Nephron progenitor cell (in vitro differentiated cells): ENCODE measurements at regions not wholly inside any gene's neighbourhood (a gene's known extent, or its start where the extent isn't known, plus 50 kb on each side); places are given as distances from the start of the nearest gene placed in this dataset.

Experiments used
- DNase-seq: peaks from one replicate; pipeline ENCODE4 v3.0.0; 2021
- H3K27ac Mint-ChIP-seq: 2 replicates; pipeline ENCODE4 v1.8.0; 2021; ENCODE audit warnings: mild to moderate bottlenecking, moderate library complexity, mixed read lengths
- H3K27me3 Mint-ChIP-seq: 2 replicates; pipeline ENCODE4 v1.8.0; 2021; ENCODE audit warnings: mild to moderate bottlenecking, low read depth, mixed read lengths; ENCODE audit not compliant: poor library complexity
- H3K36me3 Mint-ChIP-seq: 2 replicates; pipeline ENCODE4 v1.8.0; 2021; ENCODE audit warnings: low read depth, mixed read lengths
- H3K4me1 Mint-ChIP-seq: 2 replicates; pipeline ENCODE4 v1.8.0; 2021; ENCODE audit warnings: mixed read lengths
- H3K4me3 Mint-ChIP-seq: 2 replicates; pipeline ENCODE4 v1.8.0; 2021; ENCODE audit warnings: mild to moderate bottlenecking, moderate library complexity, mixed read lengths
- H3K9me3 Mint-ChIP-seq: 2 replicates; pipeline ENCODE4 v1.8.0; 2021; ENCODE audit warnings: mild to moderate bottlenecking, moderate library complexity, mixed read lengths
- CTCF ChIP-seq: fragments of 200-600 bp; sonication (generic); IDR thresholded peaks from 2 replicates; pipeline ENCODE4 v1.5.0; 2021; ENCODE audit warnings: antibody characterized with exemption

DNA sequence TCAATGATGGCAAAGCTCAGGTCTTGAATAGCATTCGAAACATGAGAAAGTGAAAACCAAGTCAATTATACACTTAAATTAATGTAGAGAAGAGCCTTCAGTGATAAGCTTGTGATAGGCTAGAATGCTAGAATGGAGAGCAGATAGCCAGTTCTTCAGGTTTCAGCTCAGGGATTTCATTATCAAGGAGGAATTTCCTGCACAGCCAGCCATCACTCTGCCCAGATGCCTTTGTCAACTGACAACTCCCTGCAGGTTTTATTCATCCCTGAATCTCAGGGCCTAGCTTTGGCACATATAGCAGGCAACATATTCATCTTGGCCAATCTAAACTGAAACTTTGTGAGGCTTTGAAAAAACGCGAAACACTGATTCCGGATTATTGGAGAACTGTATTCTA lies 199.3 kb upstream of the CDH6 start:
- TF ChIP-seq CTCF: no peak
- Mint-ChIP-seq H3K4me1 (peaks cover 5% of the 10 kb centered on the region), H3K27ac (no peak overlapping the region), H3K27me3 (no peaks in the 10 kb centered on the region), H3K4me3 (no peak overlapping the region), H3K9me3 (peaks cover 10% of the 10 kb centered on the region), H3K36me3 (no peaks in the 10 kb centered on the region)
- no peak for DNase-seq

DNA sequence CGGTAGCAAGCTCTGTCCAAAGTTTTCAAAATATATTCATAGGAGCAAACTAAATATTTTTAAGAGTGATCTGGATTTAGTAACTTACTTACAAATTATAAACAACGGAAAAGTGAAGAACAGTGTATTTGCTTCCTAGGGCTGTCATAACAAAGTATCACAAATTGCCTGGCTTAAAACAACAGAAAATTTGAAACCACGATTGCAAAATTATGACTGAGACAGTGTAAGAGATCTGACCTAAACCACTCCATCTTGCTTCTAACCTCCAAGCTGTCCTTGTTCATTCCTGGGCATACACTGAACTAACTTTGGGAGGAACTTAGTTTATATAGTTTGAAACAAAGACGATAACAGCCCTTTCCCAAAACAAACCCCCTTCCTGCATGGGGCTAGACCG lies 202.0 kb upstream of the CDH6 start:
- no peak for TF ChIP-seq CTCF
- Mint-ChIP-seq H3K4me3 (no peak overlapping the region), H3K9me3 (peaks cover 10% of the 10 kb centered on the region), H3K36me3 (no peaks in the 10 kb centered on the region), H3K4me1 (peaks cover 5% of the 10 kb centered on the region), H3K27me3 (no peaks in the 10 kb centered on the region), H3K27ac (no peak overlapping the region)
- no peak for DNase-seq

DNA sequence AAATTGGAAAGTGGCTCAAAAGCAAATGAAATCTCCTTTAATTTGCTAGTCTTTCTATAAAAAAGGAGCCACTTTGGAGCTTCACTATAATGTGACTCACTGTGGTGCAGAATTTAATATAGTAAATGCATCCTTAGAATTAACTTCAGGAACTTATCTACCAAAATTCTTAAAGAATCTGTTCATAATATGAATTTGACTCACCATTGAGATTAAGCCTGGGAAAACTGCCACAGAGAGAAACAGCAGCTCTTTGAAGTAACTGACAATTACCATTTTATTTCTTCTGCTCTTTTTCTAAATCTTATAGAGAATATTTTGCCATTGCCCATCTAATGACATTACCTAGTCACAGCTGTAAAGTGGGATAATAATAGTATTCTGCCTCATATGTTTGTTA lies 211.9 kb upstream of the CDH6 start:
- no peak for DNase-seq
- Mint-ChIP-seq H3K4me1 (no peaks in the 10 kb centered on the region), H3K4me3 (no peak overlapping the region)

GRCh38 chr5:30968971-30969370 lies 224.5 kb upstream of the CDH6 start:
- Mint-ChIP-seq H3K36me3 (no peaks in the 10 kb centered on the region), H3K4me3 (no peak overlapping the region)
- no peak for DNase-seq

More for the DNA sequence above, 211.9 kb upstream of the CDH6 start:
- H3K27me3 Mint-ChIP-seq: no peaks in the 10 kb centered on the region
- H3K9me3 Mint-ChIP-seq: peaks cover 2% of the 10 kb centered on the region
- no peak overlapping the region for H3K27ac Mint-ChIP-seq
- no peaks in the 10 kb centered on the region for H3K36me3 Mint-ChIP-seq
- no peak for TF ChIP-seq CTCF

GRCh38 chr5:30960036-30960435 lies 233.4 kb upstream of the CDH6 start:
- H3K27me3 Mint-ChIP-seq: no peaks in the 10 kb centered on the region
- no peaks in the 10 kb centered on the region for H3K36me3 Mint-ChIP-seq

More at GRCh38 chr5:30968971-30969370, 224.5 kb upstream of the CDH6 start:
- TF ChIP-seq CTCF: no peak
- H3K4me1 Mint-ChIP-seq: no peaks in the 10 kb centered on the region
- H3K9me3 Mint-ChIP-seq: peaks cover 3% of the 10 kb centered on the region
- no peak overlapping the region for H3K27ac Mint-ChIP-seq
- H3K27me3 Mint-ChIP-seq: no peaks in the 10 kb centered on the region

More at GRCh38 chr5:30960036-30960435, 233.4 kb upstream of the CDH6 start:
- TF ChIP-seq CTCF: no peak
- no peak overlapping the region for H3K27ac Mint-ChIP-seq
- DNase-seq: no peak
- peaks cover 5% of the 10 kb centered on the region for H3K4me1 Mint-ChIP-seq
- no peak overlapping the region for H3K4me3 Mint-ChIP-seq
- peaks cover 1% of the 10 kb centered on the region for H3K9me3 Mint-ChIP-seq
